ENCODE measurements at regions not wholly inside any gene's neighbourhood (a gene's known extent, or its start where the extent isn't known, plus 50 kb on each side); places are given as distances from the start of the nearest gene placed in this dataset.
"Not testable (repeated sequence)": the region's sequence is repeated elsewhere in the genome, so short reads cannot be mapped to it uniquely, and the experiment has no call there.

DNA sequence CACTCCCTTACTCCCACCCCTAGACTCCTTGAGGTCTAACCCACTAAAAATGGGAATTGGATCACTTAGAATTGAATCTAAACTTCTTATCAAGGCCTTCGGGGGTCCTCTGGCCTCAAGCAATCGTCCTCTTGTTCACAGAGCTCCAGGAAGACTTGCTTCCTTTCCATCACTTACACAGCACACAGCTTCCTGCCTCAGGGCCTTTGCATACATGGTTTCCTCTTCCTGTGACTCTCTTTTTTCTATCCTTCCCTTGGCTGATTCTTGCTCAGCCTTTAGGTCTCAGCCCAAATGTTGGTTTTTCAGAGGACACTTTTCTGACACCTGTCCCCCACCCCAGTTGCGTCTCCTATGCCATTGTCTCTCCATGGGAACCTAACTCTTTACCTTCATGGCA is 50.0 kb upstream of the ALDH1B1 start:
- no peak for DNase-seq

DNA sequence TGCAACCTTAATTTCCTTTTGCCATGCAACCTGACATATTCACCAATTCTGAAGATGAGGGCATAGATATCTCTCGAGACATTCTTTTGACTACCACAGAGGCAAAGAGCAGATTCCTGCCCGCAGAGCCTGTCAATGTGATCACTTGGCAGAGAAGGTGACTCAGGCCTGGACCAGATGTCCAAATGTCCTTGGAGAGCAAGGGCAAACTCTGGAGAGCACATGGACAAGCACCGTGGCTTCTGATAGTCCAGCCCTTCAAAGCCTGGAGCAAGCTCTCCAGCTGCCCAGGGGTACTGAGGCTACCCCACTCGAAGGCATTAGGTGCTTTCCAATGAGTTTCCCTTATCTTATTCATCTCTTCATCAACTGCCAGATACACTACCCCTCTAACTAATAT is 50.4 kb upstream of the ALDH1B1 start:
- DNase-seq = no peak

DNA sequence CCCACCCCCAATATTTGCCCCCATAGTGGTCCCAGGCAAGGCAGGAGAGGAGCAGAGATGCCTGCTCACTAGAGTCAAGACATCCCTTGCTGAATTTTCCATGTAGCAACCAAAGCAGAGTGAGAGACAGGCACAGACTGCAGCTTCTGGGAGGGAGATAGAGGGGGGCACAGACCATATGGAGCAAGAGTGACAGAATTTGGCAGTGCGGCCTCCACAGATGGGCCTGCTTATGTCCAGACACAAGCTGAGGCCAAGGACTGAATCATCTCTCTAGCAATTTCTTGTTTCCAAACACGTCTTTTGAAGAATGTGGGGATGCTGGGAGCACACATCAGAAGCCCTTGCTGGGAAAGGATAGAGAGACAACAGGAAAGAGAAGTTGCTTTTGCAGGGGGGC is 53.0 kb upstream of the ALDH1B1 start:
- DNase-seq = no peak

DNA sequence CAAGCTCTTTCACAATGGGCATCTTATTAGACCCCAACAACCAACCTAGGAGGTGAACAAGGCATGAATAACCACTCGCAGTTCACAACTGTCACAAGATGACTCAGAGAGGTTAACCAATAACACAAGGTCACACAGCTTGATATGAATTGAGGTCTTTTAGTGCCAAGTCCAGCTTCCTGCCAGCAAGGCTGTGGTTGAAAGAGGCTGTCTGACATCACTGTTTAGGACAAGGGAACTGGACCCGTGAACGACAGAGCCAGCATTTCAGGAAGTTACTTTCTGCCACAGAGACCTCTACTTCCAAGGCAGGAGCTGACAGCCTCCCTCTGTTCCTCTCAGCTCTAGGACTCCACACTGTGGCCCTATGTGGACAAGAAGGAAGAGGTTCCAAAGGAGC is 53.4 kb upstream of the ALDH1B1 start:
- no peak for DNase-seq

DNA sequence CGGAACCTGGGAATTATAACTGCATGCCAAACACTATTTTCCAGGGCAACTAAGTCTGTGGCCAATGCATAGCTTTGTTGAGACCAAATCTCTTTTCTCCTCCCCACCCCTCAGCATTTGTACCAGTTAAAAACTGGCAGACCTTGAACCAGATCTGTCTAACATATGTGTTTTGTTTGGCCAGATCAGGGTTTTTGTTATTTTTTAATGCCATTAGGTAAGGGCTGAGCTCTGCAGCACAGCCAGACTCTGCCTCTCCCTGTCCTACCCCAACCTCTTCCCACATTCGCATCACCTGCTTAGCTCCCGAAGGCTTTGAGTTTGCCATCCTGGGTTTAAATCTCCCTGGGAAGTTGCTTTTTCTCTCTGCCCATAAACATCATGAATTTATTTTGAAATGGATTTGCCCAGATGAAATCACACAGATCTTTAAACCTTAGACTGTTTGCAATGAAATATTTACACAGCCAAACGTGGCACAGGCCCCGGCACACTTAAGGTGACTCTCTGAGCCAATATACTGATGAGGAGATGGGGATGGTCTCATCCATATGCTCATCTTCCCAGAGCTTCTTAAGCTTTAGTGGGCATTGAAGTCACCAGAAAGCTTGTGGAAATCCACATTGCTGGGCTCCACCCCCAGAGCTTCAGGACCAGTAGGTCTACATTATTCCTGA is 54.0 kb upstream of the ALDH1B1 start:
- no peak for DNase-seq

DNA sequence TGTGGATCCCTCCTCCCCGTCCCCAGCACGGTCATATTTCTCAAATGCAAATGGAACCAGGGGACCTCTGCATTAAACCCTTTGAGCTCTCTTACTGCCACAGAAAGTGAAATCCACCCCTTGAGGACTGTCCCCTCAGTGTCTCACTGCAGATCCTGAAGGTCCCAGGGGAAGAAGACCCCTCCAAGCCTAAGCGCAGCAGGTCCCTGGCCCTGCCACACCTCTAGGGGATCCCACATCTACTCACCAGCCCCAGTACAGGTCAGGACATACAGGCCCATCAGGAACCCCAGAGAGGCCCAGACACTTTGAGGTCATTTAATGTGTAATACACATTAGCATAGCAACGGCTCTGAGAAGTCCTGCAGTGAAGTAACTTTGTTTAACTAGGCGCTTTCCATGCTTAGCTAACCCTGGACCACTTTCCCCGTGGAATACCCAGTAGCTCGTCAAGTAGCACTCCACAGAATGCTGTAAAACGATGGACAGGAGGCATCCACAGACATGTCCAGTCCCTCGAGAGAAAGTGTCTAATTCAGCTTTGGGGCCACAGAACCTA is 54.7 kb upstream of the ALDH1B1 start:
- DNase-seq = no peak

DNA sequence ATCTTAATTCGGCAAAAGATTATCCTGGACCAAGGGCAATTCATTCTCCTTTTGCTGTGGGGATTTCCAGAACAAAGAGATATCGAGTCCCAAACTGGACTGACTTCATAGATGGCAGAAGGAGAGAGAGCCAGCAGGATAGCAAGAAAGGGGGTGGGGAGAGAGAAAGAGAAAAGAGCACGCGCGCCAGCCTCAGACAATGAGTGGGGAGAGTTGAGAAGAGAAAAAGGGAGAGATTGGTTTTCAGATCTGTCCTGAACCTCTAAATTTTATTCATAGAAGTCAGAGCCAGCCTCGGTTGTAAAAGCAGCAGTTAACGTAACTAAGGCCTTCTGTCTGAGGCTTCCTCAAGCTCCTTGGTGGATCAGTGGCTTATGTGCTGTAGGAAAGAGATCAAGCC is 55.3 kb upstream of the ALDH1B1 start:
- DNase-seq = no peak

DNA sequence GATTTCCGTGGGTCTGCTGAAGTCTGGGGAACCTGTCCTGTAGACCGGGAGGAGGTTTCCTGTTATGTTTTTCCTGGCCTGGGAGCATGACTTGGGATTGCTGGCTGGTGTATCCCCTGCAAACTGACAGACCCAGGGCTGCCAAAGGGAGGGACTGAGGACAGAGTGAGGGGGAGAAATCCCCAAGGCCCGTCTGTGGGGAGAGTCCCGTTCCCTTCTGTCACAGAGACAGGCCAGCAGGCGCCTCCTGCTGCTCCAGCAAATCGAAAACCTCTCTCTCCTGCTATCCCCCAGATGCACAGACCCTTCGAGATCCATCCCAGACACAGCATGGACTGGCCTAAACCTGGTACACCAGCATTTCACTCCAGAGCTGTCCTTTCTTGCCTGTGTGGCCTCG is 56.2 kb upstream of the ALDH1B1 start:
- no peak for DNase-seq

DNA sequence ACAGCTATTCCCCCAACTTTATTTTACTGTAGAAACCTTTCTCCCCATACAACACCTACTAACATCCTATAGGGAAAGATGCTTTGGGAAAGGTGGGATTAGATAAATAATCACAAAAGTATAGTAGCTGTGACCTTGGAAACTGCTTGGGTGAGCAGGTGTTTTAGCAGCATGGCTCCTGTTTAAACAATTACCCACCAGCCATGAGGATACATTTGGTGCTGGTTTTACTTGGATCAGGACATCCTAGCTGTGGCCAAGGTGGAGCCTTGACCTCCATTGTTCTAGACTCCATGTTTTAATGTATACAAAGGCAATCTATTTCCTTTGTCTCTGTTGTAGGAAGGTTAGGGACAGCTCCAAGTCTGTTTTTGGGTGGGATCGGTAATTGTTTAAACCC is 56.8 kb upstream of the ALDH1B1 start:
- no peak for DNase-seq

DNA sequence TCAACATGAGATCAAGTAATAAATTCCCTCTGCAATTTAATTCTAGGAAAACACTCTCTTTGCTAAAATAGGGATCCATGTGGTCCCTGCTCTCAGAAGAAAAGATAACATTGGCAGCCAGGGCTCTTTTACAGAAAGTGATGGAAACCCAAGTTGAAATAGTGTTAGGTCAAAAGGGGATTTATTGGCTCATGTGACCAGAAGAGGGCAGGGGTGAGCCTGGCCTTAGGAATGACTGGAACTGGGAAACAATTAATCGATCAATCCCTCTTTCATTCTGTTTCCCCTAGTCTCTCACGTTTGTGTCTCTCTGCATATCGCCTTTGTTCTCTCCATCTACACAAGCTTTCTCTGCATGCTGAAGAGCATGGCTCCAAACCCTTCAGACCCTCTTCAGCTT is 58.3 kb upstream of the ALDH1B1 start:
- DNase-seq = no peak

DNA sequence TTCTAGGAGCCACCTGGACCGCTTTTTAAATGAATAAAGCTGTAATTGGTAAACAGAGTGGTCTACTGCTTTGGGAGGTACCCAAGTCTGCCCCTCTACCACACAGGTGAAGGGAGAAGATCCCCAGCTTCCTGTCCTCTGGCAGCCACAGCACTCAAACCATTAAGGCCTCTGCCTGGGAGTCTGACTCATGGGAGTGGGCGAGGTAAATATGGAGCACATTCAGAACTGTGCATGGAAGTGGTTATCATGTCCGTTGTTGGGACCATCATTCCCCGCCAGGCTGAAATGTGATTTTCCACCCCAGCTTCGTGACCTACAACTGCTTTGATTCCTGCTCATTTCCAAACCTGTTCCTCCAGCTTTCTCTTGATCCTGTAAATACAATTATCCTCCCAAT is 59.5 kb upstream of the ALDH1B1 start:
- DNase-seq = no peak

DNA sequence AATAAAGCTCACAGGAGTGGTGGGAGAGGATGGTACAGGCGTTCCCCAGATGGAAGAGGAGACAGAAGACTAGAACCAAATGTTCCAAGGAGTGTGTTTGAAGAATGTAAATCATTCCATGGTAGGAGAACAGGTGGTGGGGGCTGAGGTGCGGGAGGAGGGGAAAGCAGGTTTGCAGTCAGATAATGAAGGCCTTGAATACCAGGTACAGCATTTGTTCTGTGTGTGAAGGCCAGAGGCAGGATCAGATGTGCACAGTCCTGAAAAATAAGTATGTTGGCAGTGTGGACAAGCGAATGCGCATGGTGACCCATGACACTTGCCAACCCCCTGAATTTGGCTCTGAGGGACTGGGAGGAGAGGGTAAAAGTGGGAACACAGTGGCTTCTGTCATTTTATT is 59.9 kb upstream of the ALDH1B1 start:
- DNase-seq = no peak

DNA sequence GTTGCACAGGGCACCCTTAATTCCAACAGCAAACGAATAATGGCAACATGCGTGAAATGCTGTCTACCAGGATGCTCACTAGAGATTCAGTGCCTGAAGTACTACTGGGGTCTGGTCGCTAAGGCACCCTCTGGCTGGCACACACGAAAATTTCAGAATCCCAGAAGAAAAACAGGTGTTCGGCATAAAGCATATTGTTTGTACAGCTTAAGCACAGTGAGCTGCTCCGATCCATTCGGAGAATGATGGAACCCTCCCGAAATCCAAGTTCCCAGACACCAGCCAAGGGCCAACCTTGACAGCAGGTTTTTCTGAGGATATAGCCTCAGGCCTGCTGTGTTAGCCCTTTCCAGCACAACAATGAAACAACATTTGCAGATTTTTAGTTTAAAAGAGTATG is 61.4 kb upstream of the ALDH1B1 start:
- no peak for DNase-seq

DNA sequence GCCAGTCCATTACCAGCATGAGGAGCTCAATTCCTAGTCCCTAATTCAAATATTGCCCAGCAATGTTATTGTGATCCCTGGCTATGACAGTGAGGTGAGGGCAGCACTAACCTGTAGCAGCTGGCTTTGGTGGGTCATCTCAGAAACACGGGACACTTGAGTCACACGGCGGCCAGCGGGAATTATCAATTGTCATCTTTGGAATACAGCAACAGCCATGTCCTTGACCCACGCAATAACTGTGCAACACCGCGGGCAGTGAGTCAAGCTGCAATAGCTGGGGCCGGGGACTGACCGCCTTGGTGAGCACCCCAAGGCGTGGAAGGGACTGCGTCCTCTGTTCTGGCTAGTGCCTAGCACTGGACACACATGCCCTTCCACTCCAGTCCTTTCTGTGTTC is 62.5 kb upstream of the ALDH1B1 start:
- no peak for DNase-seq

DNA sequence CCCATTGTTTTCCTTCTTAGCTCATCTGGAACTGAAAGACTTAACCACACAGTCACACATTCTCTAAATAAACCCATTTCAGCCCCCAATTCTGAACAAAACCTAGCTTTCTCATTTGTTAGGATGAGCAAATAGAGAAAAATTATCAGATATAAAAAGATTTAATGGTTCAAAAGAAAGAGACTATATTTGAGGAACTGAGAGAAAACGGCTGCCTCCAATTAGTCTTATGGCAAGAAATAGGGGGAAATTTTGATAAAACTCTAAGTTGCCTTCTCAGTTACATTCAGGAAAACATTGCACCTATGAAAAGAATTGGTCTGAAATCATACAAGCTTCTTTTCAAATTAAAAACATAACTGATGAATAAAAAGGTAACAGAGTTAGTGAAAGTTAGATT is 63.7 kb upstream of the ALDH1B1 start:
- no peak for DNase-seq

DNA sequence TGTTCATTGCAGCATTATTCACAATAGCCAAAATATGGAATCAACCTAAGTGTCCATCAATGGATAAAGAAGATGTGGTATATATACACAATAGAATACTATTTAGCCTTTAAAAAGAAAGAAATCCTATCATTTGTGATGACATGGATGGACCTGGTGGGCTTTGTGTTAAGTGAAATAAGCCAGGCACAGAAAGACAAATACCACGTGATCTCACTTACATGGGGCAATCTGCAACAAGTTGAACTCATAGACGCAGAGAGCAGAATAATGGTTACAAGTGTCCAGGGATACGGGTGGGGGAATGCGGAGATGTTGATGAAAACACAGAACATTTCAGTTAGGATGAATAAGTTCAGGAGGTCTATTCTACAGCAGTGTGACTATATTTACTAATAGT is 66.4 kb upstream of the ALDH1B1 start:
- DNase-seq = no peak

DNA sequence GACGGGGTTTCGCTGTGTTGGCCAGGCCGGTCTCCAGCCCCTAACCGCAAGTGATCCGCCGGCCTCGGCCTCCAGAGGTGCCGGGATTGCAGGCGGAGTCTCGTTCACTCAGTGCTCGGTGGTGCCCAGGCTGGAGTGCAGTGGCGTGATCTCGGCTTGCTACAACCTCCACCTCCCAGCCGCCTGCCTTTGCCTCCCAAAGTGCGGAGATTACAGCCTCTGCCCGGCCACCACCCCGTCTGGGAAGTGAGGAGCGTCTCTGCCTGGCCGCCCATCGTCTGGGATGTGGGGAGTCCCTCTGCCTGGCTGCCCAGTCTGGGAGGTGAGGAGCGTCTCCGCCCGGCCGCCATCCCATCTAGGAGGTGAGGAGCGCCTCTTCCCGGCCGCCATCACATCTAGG is 68.3 kb upstream of the ALDH1B1 start:
- not testable (repeated sequence) for DNase-seq

DNA sequence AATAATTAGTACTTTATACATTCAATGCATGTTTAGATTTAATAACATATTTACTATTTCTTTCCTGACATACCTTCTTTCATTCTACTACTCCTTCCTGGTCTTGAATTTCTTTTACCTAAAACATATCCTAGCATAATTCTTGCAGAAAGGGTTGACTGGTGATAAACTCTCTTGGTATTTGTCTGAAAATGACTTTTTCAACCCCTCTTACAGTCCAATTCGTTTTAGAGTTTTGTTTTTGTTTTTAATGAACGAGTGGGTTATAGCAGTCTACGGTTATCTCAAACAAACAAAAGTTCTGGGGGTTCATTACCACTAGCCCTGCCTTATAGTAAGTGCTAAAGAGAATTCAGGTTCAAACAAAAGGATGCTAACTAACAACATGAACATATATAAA is 69.6 kb upstream of the ALDH1B1 start:
- DNase-seq = no peak

DNA sequence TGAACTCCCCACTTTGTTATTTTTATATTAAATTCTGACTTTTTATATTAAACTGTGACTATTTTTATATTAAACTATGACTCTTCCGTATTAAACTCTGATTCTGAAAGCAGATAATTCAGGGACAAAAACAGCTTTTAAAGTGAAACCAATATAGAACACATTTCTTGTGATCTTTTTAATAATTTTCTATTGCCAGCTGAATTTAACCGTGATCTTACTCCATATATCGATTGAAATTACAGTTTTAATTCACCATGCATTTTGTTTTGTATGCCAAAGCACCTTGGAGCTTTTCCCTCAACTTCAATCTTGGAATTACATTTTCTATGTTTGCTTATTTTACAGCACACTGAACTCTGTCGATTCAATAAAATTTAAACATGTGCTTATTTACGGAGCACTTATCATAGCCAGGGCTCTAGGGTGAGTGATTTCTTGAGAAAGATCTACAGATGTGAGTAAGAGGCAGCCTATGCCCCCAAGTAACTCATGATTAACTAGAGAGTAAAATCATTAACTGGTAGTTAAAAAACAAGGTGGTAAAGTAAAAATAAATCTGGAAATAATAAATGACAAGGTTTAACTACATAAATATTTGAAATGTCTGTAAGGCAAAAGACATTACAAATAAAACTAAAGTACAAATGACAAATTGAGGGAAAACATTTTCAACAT is 72.9 kb upstream of the ALDH1B1 start:
- DNase-seq = no peak

DNA sequence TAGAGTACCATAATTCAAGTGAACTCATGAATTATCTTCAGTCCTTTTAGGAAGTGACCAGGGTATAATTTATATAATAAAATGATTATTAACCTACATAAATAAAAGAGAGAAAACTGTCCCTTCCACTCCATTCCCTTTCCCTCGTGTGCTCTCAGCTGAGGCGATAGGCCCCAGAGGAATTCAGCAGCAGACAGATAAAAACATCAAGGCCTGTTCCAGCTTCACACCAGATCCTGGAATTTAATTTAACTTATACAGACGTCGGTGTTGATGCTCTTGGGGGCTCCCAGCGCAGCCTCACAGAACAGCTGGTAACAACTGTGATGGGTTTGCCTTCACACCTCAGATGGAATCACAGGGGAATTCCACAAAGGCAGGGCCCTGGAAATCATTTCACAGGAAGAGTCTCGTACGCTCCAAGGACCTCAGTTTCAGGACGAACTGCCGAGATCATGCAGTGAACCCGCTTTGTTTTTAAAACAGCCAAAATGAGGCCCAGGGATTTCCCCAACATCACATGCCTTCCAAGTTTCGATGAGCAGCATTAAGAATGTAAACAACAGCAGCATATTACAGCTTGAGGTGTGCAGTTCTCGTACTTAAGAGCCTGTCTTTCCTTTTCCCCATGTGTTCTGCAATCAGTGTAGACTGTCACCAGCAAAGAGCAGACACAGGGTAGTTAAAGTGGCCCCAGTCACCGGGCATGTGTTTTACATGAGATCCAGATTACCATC is 73.6 kb upstream of the ALDH1B1 start:
- DNase-seq = no peak

DNA sequence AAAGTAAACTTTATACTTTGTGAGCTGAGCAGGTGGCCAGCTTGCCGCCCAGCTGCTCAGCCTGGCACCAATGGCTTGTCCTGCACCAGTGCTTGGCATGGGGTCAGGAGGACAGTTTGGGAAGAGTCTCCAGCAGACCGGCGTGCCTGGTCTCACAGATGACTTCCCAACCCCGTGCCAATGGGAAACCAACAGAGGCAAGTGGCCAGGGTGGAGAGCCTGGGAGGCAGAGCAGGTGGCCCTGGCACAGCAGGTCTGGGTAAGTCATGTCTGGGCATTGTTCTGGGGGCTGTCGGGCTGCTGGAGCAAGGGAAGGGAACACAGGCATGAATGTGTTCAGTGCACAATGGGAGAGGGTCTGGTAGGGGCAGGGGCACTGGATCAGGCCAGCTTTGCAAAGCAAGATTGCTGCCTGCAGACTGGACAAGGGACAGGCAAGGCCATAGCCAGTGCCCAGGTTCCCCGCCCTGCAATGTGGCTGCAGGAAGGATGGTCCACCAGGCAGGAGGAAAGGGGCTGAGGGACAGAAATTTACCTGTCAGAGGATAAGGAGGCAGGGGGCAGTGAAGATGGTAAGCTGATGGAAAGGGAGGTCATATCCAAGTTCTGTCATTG is 76.2 kb upstream of the ALDH1B1 start:
- DNase-seq = no peak

DNA sequence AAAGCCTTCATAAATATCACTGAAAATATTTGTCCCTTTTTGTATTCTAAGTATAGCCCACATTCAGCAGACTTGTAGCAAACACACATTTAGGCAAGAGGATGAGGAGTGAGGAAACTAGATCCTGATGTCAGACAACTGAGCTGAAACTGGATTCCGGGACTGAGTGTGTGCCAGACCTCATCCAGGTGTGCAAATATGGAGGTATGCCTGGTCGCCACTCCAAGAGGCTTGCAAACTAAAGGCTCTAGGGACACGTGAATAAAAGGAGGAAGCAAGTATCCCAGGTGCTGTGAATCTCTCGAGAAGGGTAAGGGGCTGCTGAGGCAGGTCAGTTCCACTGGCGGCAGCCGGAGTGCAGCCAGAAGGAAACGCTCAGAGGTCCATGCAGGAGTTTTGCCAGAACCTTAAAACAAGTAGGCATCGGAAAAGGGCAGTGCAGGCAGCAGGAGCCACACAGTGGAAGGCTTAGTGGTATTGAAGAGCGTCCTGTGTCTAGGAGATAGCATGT is 77.4 kb upstream of the ALDH1B1 start:
- no peak for DNase-seq

DNA sequence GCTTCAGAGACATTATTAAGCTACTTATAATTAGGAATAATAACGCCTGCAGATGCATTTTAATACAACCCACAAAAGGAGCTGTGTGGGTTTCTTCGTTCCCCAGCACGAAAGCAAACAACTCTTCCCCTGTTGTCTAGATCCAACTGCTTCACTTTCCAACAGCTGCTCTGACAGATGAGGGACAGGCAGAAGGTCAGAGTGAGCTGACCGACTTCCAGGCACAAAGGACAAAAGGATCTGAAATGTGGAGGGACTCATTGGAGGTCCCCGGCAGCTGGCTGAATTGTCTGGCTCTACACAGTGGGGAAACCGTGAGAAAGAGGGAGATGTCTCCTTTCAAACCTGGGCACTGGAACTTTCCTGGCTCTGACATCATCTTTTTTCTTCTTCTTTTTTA is 79.1 kb upstream of the ALDH1B1 start:
- no peak for DNase-seq

Measured in COR-L47 (cell line).